ENCODE measurements at regions not wholly inside any gene's neighbourhood (a gene's known extent, or its start where the extent isn't known, plus 50 kb on each side); places are given as distances from the start of the nearest gene placed in this dataset.
"Not testable (repeated sequence)": the region's sequence is repeated elsewhere in the genome, so short reads cannot be mapped to it uniquely, and the experiment has no call there.

DNA sequence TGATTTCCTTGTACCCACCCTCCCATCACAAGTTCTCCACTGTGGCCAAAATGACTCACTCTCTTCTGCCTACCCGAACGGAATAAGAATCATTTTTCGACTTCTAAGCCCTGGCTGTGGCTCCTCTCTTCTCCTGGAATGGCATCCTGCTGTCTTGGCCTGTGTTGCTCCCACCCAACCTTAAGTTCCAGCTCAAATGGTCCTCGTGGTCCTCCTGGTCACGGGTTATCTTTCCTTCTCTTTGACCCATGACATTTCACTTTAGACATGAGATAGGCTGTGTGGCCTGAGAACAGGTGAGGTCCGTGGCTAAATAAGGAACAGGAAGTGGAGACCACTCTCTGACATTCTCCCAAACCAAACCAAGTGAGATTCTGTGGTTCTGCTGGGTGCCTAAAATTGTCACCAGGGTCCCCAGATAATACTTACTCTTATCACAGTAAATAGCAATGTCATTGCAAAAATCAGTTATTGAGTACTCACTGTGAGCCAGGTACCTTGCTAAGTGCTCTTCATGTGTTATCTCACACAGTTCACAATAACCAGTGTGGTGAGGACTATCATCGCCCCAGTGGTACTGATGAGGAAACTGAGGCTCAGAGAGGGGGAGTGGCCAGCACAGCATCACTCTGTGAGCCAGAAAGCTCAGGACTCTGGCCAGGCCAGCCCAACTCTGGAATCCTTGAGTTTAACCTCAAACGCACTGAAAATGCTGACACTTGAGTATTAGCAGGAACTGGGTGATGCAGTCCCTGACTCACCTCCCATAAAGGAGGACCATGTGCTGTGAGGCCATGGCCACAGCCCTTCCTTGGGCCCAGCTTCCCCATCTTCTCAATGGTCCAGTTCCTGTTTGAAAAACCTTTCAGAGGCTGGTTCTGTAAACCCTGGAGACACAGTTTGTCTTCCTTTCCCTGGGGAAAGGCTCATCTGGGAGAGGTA is 74.8 kb upstream of the SIRPA start:
- H3K36me3 Mint-ChIP-seq (ENCODE audit: low read depth): no peaks in the 10 kb centered on the region

DNA sequence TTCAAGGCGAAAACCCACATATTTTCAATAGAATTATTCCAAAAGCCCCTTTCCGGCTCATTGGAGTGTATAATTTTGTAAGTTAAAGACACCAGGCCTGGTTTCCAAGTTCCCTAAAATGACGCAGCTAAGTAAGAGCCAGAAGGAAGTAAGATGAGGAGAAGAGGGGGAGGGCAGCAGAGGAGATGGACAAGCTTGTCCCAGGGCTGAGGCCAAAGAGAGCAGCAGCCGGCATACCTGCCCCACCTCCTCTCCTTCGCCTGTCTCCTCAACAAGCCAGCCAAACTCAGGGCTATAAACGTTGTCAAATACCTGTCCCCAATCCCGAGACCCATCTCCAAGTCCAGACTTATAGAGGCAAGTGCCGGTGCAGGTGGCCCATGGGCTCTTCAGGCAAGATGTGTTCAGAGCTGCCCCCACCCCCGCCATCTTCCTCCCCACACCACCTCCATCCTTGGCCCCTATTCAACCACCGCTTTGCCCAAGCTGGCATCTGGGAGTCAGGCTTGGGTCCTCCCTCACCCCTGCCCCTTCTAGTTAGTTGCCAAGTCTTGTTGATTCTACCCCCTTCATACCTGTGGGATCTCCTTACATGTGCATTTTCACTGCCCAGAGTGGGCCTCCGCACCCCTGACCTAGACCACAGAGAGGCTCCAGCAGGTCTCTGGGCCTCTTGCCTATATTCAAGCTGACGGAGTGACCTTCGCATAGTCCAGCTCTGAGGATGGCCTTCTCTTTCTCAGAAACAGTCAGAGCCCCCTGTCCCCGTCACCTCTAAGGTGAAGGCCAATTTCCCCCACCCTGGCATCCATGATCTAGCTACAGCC is 75.7 kb upstream of the SIRPA start:
- H3K27ac Mint-ChIP-seq: no peak overlapping the region
- H3K9me3 Mint-ChIP-seq: peaks cover 13% of the 10 kb centered on the region
- H3K27me3 Mint-ChIP-seq: peaks cover 35% of the 10 kb centered on the region
- no peaks in the 10 kb centered on the region for H3K36me3 Mint-ChIP-seq (ENCODE audit: low read depth)
- ChIA-PET CTCF (no interaction called here), POLR2A (no interaction called here)
- DNase-seq: no peak
- no peaks in the 10 kb centered on the region for H3K4me1 Mint-ChIP-seq
- H3K4me3 Mint-ChIP-seq: no peak overlapping the region

More for the DNA sequence above, 74.8 kb upstream of the SIRPA start:
- Mint-ChIP-seq H3K9me3 (peaks cover 13% of the 10 kb centered on the region), H3K27ac (no peak overlapping the region), H3K4me1 (no peaks in the 10 kb centered on the region), H3K4me3 (no peak overlapping the region), H3K27me3 (peaks cover 31% of the 10 kb centered on the region)
- DNase-seq: no peak
- ChIA-PET CTCF (no interaction called here), POLR2A (no interaction called here)

DNA sequence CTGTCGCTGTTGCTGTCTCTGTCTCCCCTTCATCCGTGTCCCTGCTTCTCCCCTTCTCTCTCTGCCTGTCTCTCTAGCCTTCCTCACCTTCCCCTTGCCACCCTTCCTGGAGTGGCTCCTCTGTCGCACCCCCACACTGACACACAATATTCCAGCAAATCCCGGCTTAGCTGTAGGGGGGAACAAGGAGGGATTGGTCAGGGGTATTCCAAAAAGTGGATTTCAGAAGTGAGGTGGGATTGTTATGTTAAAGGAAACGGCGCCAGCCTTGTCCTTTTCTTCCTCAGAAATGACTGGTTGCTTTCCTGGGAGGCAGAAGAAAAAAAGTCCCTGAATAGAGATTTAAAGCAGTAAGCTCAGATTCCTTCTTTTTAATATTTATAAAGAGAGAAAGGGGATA is 76.3 kb upstream of the SIRPA start:
- H3K36me3 Mint-ChIP-seq (ENCODE audit: low read depth): no peaks in the 10 kb centered on the region
- DNase-seq: no peak
- H3K4me3 Mint-ChIP-seq: no peak overlapping the region
- CTCF ChIA-PET: no interaction called here
- no peaks in the 10 kb centered on the region for H3K4me1 Mint-ChIP-seq
- POLR2A ChIA-PET: no interaction called here
- no peak overlapping the region for H3K27ac Mint-ChIP-seq
- peaks cover 11% of the 10 kb centered on the region for H3K9me3 Mint-ChIP-seq
- H3K27me3 Mint-ChIP-seq: peaks cover 40% of the 10 kb centered on the region

DNA sequence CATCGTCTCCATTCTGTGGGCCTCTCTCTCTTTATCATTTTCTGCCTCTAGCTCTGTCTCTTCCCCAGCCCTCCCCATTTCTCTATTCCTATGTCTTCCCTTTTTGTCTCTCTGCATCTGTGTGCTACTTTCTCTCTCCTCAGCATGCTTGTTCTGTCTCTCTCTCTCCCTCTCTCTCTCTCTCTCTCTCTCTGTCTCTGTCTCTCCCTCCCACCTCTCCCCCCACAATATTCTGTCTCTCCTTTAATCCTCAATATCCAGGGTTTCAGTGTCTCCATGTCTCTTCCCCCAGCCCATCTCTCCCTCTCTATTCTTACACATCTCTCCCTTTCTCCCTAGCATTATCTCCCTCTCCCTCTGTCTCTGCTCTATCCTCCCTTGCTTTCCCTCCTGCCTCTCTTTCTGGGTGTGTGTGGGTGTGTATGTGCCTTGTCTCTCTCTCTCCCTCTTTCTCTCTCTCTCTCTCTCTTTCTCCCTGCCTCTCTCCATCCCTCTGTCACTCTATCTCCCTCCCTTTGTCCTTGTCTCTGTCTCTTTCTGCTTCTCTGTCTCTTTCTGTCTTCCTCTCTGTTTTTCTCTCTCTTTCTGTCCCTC is 76.9 kb upstream of the SIRPA start:
- CTCF ChIA-PET: no interaction called here
- Mint-ChIP-seq H3K4me1 (no peaks in the 10 kb centered on the region), H3K4me3 (no peak overlapping the region), H3K9me3 (peaks cover 11% of the 10 kb centered on the region), H3K36me3 (ENCODE audit: low read depth) (no peaks in the 10 kb centered on the region), H3K27me3 (peaks cover 45% of the 10 kb centered on the region), H3K27ac (no peak overlapping the region)
- DNase-seq: no peak
- POLR2A ChIA-PET: no interaction called here

DNA sequence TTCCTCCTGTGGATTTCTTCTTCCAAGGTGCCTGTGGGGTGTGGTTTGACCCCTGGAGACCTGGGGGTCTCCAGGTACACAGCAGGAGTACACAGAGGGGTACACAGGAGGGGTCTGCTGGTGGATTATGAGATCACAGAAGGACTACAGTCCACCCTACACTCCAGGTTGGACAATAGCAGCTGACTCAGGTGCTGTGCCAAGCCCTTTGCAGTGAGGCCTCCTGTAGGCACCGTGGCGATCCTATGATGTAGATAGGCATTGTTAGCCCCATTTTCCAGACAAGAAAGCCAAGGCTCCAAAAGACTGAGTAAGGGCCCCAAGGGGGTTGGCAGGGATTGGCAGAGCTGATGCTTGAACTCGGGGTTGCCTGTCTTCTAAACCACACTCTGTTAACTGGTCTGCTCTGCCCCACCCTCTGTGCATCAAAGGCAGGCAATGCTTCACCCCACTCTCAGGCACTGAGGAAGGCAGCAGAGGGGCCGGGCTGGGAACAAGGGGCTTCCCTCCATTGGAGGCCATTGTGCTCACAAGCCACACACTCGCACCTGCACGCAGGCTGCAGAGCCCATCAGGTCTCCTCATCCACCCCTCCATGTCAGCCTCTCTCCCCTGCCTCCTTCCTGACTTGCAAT is 77.5 kb upstream of the SIRPA start:
- Mint-ChIP-seq H3K4me3 (no peak overlapping the region), H3K27me3 (peaks cover 45% of the 10 kb centered on the region), H3K36me3 (ENCODE audit: low read depth) (no peaks in the 10 kb centered on the region), H3K9me3 (peaks cover 7% of the 10 kb centered on the region), H3K27ac (no peak overlapping the region), H3K4me1 (no peaks in the 10 kb centered on the region)
- ChIA-PET POLR2A (no interaction called here), CTCF (no interaction called here)
- no peak for DNase-seq

DNA sequence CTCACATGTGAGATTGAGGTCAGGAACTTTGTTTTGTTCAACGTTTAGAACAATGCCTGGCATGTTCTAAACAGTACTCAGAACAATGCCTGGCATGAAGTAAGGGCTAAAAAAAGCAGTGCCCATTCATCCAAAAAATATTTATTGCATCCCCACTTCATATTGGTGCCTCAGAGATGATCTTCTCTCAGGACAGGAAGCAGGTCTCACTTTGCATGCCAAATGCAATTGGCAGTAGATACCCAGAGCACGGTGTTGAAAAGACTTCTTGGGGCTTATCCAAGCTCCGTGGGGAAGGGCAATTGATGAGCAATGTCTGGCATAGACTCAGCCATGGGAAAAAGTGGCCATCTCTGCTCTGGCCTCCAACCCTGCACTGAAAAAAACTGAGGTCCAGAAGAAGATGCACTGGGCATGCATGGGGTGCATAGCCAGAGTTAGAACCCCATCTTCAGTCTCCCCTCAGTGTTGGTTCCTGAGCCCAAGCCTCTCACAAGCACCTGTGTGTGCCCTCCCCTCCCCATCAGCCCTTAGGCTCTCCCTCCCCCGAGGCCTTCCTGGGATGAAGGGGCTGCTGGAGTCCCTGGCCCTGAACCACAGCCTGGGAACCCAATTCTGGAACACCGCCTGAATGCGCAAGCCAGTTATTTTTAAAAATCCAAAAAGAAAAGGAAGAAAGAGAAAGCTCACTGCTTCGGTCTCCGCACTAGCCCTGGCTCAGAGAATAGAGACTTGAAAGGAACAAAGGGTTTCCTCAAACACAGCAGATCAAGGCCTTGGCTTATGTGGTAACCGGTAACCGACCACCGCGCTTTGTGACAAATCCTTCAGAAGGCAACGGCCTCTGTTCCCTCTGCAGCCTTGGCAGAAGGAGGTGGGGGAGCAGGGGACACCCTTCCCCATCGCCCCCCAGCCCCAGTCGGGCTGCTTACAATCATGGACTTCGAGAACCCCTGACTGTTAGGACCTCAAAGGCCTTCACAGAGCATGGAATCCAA is 78.5 kb upstream of the SIRPA start:
- H3K4me1 Mint-ChIP-seq: no peaks in the 10 kb centered on the region
- no peak overlapping the region for H3K27ac Mint-ChIP-seq
- H3K36me3 Mint-ChIP-seq (ENCODE audit: low read depth): no peaks in the 10 kb centered on the region
- DNase-seq: no peak
- ChIA-PET CTCF (no interaction called here), POLR2A (no interaction called here)
- H3K4me3 Mint-ChIP-seq: no peak overlapping the region
- peaks cover 47% of the 10 kb centered on the region for H3K27me3 Mint-ChIP-seq
- H3K9me3 Mint-ChIP-seq: peaks cover 2% of the 10 kb centered on the region

DNA sequence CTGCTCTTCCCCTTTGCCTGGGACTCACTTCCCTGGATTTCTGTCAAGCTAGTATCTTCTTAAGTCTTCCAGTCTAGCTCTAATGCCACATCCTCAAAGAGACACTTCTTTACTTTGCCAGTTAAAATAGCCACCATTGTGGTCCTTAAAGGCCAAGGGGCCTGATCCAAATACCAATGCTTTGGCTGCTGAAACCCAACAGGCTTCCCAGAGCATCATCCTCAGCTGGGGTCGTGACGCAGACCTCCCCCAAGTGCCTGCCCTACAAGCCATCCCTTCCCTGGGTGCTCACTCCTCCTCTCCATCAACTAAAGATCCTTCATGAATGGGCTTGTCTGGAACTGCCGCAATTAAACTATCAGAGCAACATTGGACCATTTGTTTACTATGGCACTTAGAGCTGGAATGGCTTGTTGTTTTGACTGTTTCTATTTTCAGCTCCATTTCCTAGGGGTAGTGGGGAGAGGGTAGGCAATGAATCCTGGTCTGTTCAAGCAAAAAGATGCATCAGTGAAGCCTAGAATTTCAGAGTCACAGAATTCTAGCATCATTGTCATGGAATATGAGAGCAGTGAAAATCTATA is 79.6 kb upstream of the SIRPA start:
- Mint-ChIP-seq H3K4me1 (no peaks in the 10 kb centered on the region), H3K4me3 (no peak overlapping the region), H3K27me3 (peaks cover 52% of the 10 kb centered on the region), H3K27ac (no peak overlapping the region), H3K36me3 (ENCODE audit: low read depth) (no peaks in the 10 kb centered on the region), H3K9me3 (no peaks in the 10 kb centered on the region)
- no peak for DNase-seq
- CTCF ChIA-PET: no interaction called here
- POLR2A ChIA-PET: no interaction called here

DNA sequence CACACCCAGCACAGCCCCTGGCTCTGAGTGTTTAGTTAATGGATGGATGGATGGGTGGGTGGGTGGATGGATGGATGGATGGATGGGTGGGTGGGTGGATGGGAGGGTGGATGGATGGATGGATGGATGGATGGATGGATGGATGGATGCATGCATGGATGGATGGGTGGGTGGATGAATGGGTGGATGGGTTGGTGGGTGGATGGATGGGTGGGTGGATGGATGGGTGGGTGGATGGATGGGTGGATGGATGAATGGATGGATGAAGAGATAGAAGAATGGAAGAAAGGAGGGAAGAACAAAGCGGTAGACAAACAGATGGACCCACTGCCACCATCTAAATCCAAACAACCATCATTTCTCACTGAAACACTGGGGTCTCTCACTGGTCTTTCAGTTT is 80.3 kb upstream of the SIRPA start:
- H3K27ac Mint-ChIP-seq; H3K36me3 Mint-ChIP-seq (ENCODE audit: low read depth); H3K4me3 Mint-ChIP-seq; H3K9me3 Mint-ChIP-seq; POLR2A ChIA-PET; H3K4me1 Mint-ChIP-seq; DNase-seq: not testable (repeated sequence)
- CTCF ChIA-PET: interaction anchor here (0.6 kb wide), 1 partner anchor 452 kb away, joined by 3 read pairs; no protein-coding TSS in a partner anchor
- peaks cover 59% of the 10 kb centered on the region for H3K27me3 Mint-ChIP-seq

DNA sequence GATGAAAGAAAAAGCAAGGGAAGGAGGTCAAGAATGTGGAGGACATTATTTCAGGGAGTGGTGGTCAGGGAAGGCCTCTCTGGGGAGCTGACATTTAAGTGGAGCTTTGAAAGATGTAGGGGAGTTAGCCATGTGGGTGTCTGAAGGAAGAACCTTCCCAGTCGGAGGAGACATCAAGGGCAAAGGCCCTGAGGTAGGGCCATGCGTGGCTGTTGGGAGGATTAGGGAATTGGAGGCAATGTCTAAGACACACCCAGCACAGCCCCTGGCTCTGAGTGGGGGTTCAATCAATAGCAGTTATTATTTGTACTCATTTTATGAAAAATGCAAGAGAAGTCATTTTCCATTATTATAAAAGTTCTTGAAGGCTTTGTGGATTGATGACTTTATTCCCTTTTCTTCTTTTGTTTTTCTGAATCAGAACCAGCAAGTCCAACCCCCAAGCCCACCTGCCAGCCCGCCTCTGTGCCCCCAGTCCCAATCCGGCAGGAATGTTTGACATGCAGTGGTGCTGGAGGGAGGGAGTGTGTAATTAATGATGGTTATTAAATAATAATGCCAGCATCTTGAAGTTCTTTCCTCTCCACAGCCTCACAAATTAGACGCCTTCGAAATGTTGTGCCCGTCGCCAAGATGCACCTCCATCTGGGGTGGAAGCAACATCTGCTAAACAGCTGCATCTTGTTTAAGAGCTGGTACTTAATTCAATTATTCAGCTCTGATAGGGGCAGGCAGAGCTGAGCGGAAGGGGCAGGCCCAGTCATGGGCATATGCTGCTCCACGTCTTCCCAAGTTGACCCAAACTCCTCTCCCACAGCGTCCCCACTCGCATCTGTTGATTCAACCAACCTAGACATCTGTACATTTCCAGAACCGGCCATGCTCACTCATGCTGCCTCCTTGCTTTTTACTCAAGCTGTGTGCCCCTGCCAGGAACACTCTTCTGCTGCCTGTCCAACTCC is 81.3 kb upstream of the SIRPA start:
- no peak overlapping the region for H3K27ac Mint-ChIP-seq
- no peak for DNase-seq
- POLR2A ChIA-PET: no interaction called here

DNA sequence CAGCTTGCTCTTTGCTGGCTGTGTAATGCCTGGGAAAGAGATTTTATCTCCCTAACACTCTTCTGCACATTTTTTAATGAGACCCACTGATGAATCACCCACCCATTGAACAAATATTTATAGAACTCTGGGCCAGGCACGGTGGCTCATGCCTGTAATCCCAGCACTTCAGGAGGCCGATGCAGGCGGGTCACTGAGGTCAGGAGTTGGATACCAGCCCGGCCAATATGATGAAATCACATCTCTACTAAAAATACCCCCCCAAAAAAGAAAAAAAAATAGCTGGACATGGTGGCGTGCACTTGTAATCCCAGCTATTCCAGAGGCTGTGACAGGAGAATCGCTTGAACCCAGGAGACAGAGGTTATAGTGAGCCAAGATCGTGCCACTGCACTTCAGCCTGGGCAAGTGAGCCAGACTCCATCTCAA is 82.1 kb upstream of the SIRPA start:
- ChIA-PET CTCF (interaction anchor here (1.5 kb wide), 1 partner anchor 309 kb away, joined by 3 read pairs; no protein-coding TSS in a partner anchor), POLR2A (no interaction called here)
- H3K27ac Mint-ChIP-seq: no peak overlapping the region
- H3K9me3 Mint-ChIP-seq: no peaks in the 10 kb centered on the region
- H3K27me3 Mint-ChIP-seq: peaks cover 56% of the 10 kb centered on the region
- no peaks in the 10 kb centered on the region for H3K4me1 Mint-ChIP-seq
- no peak overlapping the region for H3K4me3 Mint-ChIP-seq
- H3K36me3 Mint-ChIP-seq (ENCODE audit: low read depth): no peaks in the 10 kb centered on the region
- no peak for DNase-seq

More for the DNA sequence above, 81.3 kb upstream of the SIRPA start:
- CTCF ChIA-PET: interaction anchor here (0.6 kb wide), 1 partner anchor 453 kb away, joined by 3 read pairs; no protein-coding TSS in a partner anchor
- Mint-ChIP-seq H3K36me3 (ENCODE audit: low read depth) (no peaks in the 10 kb centered on the region), H3K4me1 (no peaks in the 10 kb centered on the region), H3K9me3 (no peaks in the 10 kb centered on the region), H3K27me3 (peaks cover 64% of the 10 kb centered on the region), H3K4me3 (no peak overlapping the region)

Data from activated CD4-positive, alpha-beta memory T cell treated with anti-CD3 and anti-CD28 coated beads, Interleukin-2, amount 10 ng/mL, durations not matched to agents 7 days and 5 days (primary cell).